ENCODE measurements at regions not wholly inside any gene's neighbourhood (a gene's known extent, or its start where the extent isn't known, plus 50 kb on each side); places are given as distances from the start of the nearest gene placed in this dataset.

DNA sequence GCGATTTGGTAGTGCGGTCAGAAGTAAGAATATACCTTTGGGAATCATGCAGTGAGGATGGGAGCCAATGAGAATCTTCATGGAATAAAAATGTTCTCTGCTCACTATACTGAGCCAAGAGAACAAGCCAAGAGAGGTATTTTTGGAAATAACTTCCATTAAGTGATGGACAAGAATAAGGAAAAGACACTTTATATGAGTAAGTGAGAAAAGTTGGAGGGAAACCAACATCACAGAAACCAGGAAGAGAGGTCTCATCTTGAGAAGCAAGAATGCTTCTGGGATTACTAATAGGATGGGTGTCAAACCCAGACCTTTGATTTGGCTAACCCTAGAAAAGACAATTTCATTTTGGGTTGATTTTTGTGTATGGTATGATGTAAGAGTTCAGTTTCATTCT, 181.2 kb upstream of the JAG1 start:
- Histone ChIP-seq H2BK120ac (ENCODE audit: low read depth, low read length) (no peak overlapping the region), H3K9ac (ENCODE audit: low read depth, low read length) (no peak overlapping the region), H3K36me3 (ENCODE audit: control insufficient read depth, insufficient read depth, low read length) (no peaks in the 10 kb centered on the region), H2AK9ac (replicated peaks; ENCODE audit: low read depth, low read length, poor library complexity) (no peak overlapping the region), H3K79me1 (ENCODE audit: low read depth in 1 of 2, low read length in 2 of 2) (no peaks in the 10 kb centered on the region), H4K20me1 (ENCODE audit: insufficient read depth, low read length) (no peaks in the 10 kb centered on the region), H2AFZ (replicated peaks; ENCODE audit: low read length, poor library complexity) (no peak overlapping the region), H3K4ac (ENCODE audit: low read depth, low read length) (no peak overlapping the region), H2AK5ac (ENCODE audit: low read depth, low read length) (0 out of 2 replicates have a peak overlapping the region, but pooled peaks have one; percentile 21), H3K14ac (replicated peaks; ENCODE audit: low read depth, low read length) (no peak overlapping the region), H3K56ac (ENCODE audit: extremely low read depth, insufficient read depth, low read length) (no peak overlapping the region), H3K27me3 (ENCODE audit: control insufficient read depth, insufficient read depth, low read length) (no peaks in the 10 kb centered on the region), H3K4me2 (ENCODE audit: low read depth, low read length) (no peak overlapping the region), H3K4me1 (ENCODE audit: control insufficient read depth, insufficient read depth, low read length) (peaks cover 2% of the 10 kb centered on the region; the same call in 1 of the 2 replicates), H2BK5ac (ENCODE audit: low read depth, low read length, poor library complexity, severe bottlenecking) (no peak overlapping the region), H3K18ac (ENCODE audit: low read depth, low read length) (no peak overlapping the region), H3K27ac (ENCODE audit: insufficient read depth, low read length) (no peak overlapping the region), H3K23ac (ENCODE audit: low read depth, low read length) (no peak overlapping the region), H2BK15ac (ENCODE audit: low read depth, low read length) (no peak overlapping the region; the same call in 2 of the 3 replicates), H3K4me3 (ENCODE audit: insufficient read depth, low read depth, low read length) (no peak overlapping the region), H2BK20ac (ENCODE audit: low read depth, low read length) (no peak overlapping the region), H4K5ac (ENCODE audit: low read depth, low read length) (no peak overlapping the region), H3K9me1 (ENCODE audit: insufficient read depth, low read length) (peaks cover 4% of the 10 kb centered on the region; the same call in 1 of the 2 replicates), H3K9me3 (ENCODE audit: control insufficient read depth, insufficient read depth, low read length) (no peaks in the 10 kb centered on the region), H4K91ac (ENCODE audit: insufficient read depth, low read depth, low read length) (no peak overlapping the region), H4K8ac (ENCODE audit: low read depth in 2 of 2, low read length in 2 of 2) (no peak overlapping the region)
- intact Hi-C loops (cut with micrococcal nuclease), result no loop called here
- in situ Hi-C loops (cut with MboI; ENCODE audit: low sequenced_read_pairs), result no loop called here
- no peak for ATAC-seq (ENCODE audit: low read depth)
- no peak for DNase-seq
- no CpG with 5 or more reads among the region's 2 CpGs for WGBS, 2 experiments (ENCODE audit: extremely low coverage in 2 of 2, insufficient read length in 1 of 2)
- CTCF ChIA-PET, result no interaction called here
- POLR2A ChIA-PET (ENCODE audit: unreplicated experiment), result no interaction called here
- dilution Hi-C loops (cut with HindIII; ENCODE audit: low sequenced_read_pairs, unreplicated experiment), result no loop called here
- no TSS peak for BruUV-seq (replicated peaks)
- no peak for TF ChIP-seq MAZ (IDR thresholded peaks at IDR 0.05; ENCODE audit: borderline replicate concordance, low read depth, low read length)
- no peak for TF ChIP-seq RCOR1 (IDR thresholded peaks at IDR 0.05; ENCODE audit: insufficient replicate concordance, low read length)
- TF ChIP-seq, protein P1, sequence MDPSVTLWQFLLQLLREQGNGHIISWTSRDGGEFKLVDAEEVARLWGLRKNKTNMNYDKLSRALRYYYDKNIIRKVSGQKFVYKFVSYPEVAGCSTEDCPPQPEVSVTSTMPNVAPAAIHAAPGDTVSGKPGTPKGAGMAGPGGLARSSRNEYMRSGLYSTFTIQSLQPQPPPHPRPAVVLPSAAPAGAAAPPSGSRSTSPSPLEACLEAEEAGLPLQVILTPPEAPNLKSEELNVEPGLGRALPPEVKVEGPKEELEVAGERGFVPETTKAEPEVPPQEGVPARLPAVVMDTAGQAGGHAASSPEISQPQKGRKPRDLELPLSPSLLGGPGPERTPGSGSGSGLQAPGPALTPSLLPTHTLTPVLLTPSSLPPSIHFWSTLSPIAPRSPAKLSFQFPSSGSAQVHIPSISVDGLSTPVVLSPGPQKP (IDR thresholded peaks at IDR 0.05; ENCODE audit: borderline replicate concordance, low read depth, low read length), result no peak
- TF ChIP-seq RFX5 (IDR thresholded peaks at IDR 0.05; ENCODE audit: low read depth, low read length), result no peak
- TF ChIP-seq, protein P2, sequence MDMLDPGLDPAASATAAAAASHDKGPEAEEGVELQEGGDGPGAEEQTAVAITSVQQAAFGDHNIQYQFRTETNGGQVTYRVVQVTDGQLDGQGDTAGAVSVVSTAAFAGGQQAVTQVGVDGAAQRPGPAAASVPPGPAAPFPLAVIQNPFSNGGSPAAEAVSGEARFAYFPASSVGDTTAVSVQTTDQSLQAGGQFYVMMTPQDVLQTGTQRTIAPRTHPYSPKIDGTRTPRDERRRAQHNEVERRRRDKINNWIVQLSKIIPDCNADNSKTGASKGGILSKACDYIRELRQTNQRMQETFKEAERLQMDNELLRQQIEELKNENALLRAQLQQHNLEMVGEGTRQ (IDR thresholded peaks at IDR 0.05; ENCODE audit: low read depth, low read length), result no peak
- TF ChIP-seq, protein P3, sequence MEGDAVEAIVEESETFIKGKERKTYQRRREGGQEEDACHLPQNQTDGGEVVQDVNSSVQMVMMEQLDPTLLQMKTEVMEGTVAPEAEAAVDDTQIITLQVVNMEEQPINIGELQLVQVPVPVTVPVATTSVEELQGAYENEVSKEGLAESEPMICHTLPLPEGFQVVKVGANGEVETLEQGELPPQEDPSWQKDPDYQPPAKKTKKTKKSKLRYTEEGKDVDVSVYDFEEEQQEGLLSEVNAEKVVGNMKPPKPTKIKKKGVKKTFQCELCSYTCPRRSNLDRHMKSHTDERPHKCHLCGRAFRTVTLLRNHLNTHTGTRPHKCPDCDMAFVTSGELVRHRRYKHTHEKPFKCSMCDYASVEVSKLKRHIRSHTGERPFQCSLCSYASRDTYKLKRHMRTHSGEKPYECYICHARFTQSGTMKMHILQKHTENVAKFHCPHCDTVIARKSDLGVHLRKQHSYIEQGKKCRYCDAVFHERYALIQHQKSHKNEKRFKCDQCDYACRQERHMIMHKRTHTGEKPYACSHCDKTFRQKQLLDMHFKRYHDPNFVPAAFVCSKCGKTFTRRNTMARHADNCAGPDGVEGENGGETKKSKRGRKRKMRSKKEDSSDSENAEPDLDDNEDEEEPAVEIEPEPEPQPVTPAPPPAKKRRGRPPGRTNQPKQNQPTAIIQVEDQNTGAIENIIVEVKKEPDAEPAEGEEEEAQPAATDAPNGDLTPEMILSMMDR (conservative IDR thresholded peaks at IDR 0.05; ENCODE audit: low read depth, low read length), result no peak
- TF ChIP-seq BHLHE40 (IDR thresholded peaks at IDR 0.05; ENCODE audit: low read depth, low read length), result no peak
- no peak for TF ChIP-seq FOS (IDR thresholded peaks at IDR 0.05; ENCODE audit: low read depth, low read length)
- no peak for TF ChIP-seq SMC3 (IDR thresholded peaks at IDR 0.05; ENCODE audit: low read depth, low read length)
- no peak for TF ChIP-seq NFE2L2 (IDR thresholded peaks at IDR 0.05; ENCODE audit: low read depth, low read length)
- TF ChIP-seq MXI1 (IDR thresholded peaks at IDR 0.05; ENCODE audit: borderline replicate concordance, low read depth, low read length), result no peak
- TF ChIP-seq CHD1 (IDR thresholded peaks at IDR 0.05; ENCODE audit: low read depth, low read length), result no peak
- TF ChIP-seq POLR2A (IDR thresholded peaks at IDR 0.05; ENCODE audit: low read depth, low read length), result no peak
- no peak for TF ChIP-seq RAD21 (IDR thresholded peaks at IDR 0.05; ENCODE audit: low read length)
- TF ChIP-seq MAFK (IDR thresholded peaks at IDR 0.05; ENCODE audit: low read depth, low read length), result no peak
- no peak for TF ChIP-seq CEBPB (IDR thresholded peaks at IDR 0.05; ENCODE audit: low read depth, low read length)
